Activated CD8-positive, alpha-beta T cell treated with anti-CD3 and anti-CD28 coated beads for 36 hours (primary cell): ENCODE measurements at regions not wholly inside any gene's neighbourhood (a gene's known extent, or its start where the extent isn't known, plus 50 kb on each side); places are given as distances from the start of the nearest gene placed in this dataset.

Experiments
- ATAC-seq: fragments of 200-7000 bp; cut with Tn5 transposase; one replicate; pipeline ENCODE4 v1.10.0; 2021; ENCODE audit warnings: mild to moderate bottlenecking, moderate library complexity
- CTCF ChIA-PET: fragments of 350-600 bp; sonication (Branson Sonifier 250); formaldehyde crosslinking; loops from one replicate; lab custom pipeline; 2021; ENCODE audit warnings: antibody characterized with exemption; lab: Charles Lee
- POLR2A ChIA-PET: fragments of 350-600 bp; sonication (Branson Sonifier 250); formaldehyde crosslinking; loops from one replicate; lab custom pipeline; 2021; ENCODE audit warnings: antibody characterized with exemption; lab: Charles Lee
- DNase-seq: peaks from one replicate; pipeline ENCODE4 v3.0.0-alpha.2; 2020
- H3K27ac Mint-ChIP-seq: one replicate; pipeline ENCODE4 v1.8.0; 2021; ENCODE audit warnings: mild to moderate bottlenecking, mixed read lengths
- H3K27me3 Mint-ChIP-seq: one replicate; pipeline ENCODE4 v1.8.0; 2021; ENCODE audit warnings: mixed read lengths
- H3K36me3 Mint-ChIP-seq: one replicate; pipeline ENCODE4 v1.8.0; 2021; ENCODE audit warnings: low read depth, mixed read lengths
- H3K4me1 Mint-ChIP-seq: one replicate; pipeline ENCODE4 v1.8.0; 2021; ENCODE audit warnings: low read depth, mixed read lengths
- H3K4me3 Mint-ChIP-seq: one replicate; pipeline ENCODE4 v1.8.0; 2021; ENCODE audit warnings: mild to moderate bottlenecking, moderate library complexity, mixed read lengths
- H3K9me3 Mint-ChIP-seq: one replicate; pipeline ENCODE4 v1.8.0; 2021; ENCODE audit warnings: mixed read lengths
- intact Hi-C: fragments of 100-400 bp; cut with micrococcal nuclease; formaldehyde crosslinking; loops from one replicate; pipeline ENCODE4 v1.10.0; 2022
- TF ChIP-seq, protein P1 (sequence below): fragments of 200-600 bp; IDR thresholded peaks from one replicate; pipeline ENCODE4 v1.8.0; 2022; ENCODE audit warnings: antibody characterized with exemption, mild to moderate bottlenecking

GRCh38 chr3:127089486-127090145 is 103.3 kb upstream of the PRR23E start:
- H3K36me3 Mint-ChIP-seq, result no peaks in the 10 kb centered on the region
- intact Hi-C loops, result no loop called here
- DNase-seq, result no peak
- ChIA-PET POLR2A (no interaction called here), CTCF (no interaction called here)
- H3K27me3 Mint-ChIP-seq, result peaks cover 3% of the 10 kb centered on the region
- H3K4me1 Mint-ChIP-seq, result no peaks in the 10 kb centered on the region
- no peak for ATAC-seq
- H3K27ac Mint-ChIP-seq, result no peak overlapping the region
- TF ChIP-seq, protein P1, sequence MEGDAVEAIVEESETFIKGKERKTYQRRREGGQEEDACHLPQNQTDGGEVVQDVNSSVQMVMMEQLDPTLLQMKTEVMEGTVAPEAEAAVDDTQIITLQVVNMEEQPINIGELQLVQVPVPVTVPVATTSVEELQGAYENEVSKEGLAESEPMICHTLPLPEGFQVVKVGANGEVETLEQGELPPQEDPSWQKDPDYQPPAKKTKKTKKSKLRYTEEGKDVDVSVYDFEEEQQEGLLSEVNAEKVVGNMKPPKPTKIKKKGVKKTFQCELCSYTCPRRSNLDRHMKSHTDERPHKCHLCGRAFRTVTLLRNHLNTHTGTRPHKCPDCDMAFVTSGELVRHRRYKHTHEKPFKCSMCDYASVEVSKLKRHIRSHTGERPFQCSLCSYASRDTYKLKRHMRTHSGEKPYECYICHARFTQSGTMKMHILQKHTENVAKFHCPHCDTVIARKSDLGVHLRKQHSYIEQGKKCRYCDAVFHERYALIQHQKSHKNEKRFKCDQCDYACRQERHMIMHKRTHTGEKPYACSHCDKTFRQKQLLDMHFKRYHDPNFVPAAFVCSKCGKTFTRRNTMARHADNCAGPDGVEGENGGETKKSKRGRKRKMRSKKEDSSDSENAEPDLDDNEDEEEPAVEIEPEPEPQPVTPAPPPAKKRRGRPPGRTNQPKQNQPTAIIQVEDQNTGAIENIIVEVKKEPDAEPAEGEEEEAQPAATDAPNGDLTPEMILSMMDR, result no peak
- H3K4me3 Mint-ChIP-seq, result no peak overlapping the region
- H3K9me3 Mint-ChIP-seq, result no peaks in the 10 kb centered on the region

DNA sequence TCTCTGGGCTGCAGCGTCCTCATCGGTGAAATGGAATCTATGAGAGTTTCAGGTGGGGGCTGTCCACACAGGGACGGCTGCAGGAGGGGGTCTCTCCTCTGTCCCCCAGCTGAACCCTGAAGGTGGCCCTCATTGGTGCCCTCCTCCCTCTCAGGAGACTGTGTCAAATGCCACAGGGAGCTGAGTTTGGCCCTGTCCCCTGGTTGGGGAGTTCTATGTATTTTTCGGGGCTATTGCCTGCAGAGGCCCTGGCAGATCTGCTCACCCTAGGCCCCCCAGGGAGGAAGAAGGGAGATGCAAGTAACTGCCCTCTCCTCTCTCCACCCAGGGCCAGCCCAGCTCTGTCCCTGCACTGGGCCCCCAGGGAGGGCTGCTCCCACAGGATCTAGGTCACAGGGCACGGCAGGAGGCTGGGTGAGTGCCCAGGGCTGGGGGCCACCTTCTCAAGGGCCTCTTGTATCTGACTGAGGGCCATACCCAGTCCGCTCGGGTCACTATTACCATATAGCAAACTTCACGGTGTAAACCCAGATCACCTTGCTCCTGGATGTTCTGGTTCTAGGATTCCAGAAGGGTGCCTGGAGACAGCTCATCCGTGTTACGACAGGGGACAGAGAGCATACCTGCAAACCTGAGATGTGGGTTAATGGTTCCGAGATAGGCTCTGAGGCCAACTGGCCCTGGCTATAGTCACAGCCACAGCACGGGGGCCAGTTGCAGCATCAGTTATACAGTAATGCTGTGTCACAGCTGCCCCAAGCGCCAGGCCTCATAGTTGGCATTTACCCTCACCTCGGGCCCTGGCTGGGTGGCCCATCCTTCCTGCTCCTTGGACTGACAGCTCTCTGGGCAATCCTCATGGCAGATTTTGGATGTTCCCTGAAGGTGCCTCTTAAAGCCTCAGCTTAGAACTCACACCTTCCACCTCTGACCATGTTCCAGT is 102.4 kb upstream of the PRR23E start:
- intact Hi-C loops, result no loop called here
- Mint-ChIP-seq H3K36me3 (no peaks in the 10 kb centered on the region), H3K27ac (no peak overlapping the region), H3K4me1 (no peaks in the 10 kb centered on the region), H3K4me3 (no peak overlapping the region), H3K9me3 (peaks cover 1% of the 10 kb centered on the region), H3K27me3 (peaks cover 3% of the 10 kb centered on the region)
- CTCF ChIA-PET, result no interaction called here
- TF ChIP-seq, protein P1, result no peak
- POLR2A ChIA-PET, result interaction anchor here (0.7 kb wide), 1 partner anchor 797 kb away, joined by 3 read pairs; no protein-coding TSS in a partner anchor
- ATAC-seq (no peak), DNase-seq (no peak)

- Mint-ChIP-seq H3K4me3 (no peak overlapping the region), H3K4me1 (no peaks in the 10 kb centered on the region), H3K9me3 (peaks cover 1% of the 10 kb centered on the region), H3K27ac (no peak overlapping the region), H3K36me3 (no peaks in the 10 kb centered on the region), H3K27me3 (peaks cover 3% of the 10 kb centered on the region)
- ATAC-seq (no peak), DNase-seq (no peak)
- ChIA-PET CTCF (no interaction called here), POLR2A (interaction anchor here (0.7 kb wide), 1 partner anchor 796 kb away, joined by 3 read pairs; no protein-coding TSS in a partner anchor)
- TF ChIP-seq, protein P1, result no peak
- intact Hi-C loops, result no loop called here
Measured at GRCh38 chr3:127091376-127091775, 101.6 kb upstream of the PRR23E start.

- no peaks in the 10 kb centered on the region for H3K36me3 Mint-ChIP-seq
- no peak overlapping the region for H3K4me3 Mint-ChIP-seq
- peaks cover 1% of the 10 kb centered on the region for H3K9me3 Mint-ChIP-seq
- peaks cover 3% of the 10 kb centered on the region for H3K27me3 Mint-ChIP-seq
- H3K4me1 Mint-ChIP-seq, result no peaks in the 10 kb centered on the region
- TF ChIP-seq, protein P1, result no peak
- ChIA-PET POLR2A (no interaction called here), CTCF (no interaction called here)
- no peak for DNase-seq
- intact Hi-C loops, result no loop called here
- H3K27ac Mint-ChIP-seq, result no peak overlapping the region
- ATAC-seq, result no peak
Measured at GRCh38 chr3:127092368-127092767, 100.6 kb upstream of the PRR23E start.

DNA sequence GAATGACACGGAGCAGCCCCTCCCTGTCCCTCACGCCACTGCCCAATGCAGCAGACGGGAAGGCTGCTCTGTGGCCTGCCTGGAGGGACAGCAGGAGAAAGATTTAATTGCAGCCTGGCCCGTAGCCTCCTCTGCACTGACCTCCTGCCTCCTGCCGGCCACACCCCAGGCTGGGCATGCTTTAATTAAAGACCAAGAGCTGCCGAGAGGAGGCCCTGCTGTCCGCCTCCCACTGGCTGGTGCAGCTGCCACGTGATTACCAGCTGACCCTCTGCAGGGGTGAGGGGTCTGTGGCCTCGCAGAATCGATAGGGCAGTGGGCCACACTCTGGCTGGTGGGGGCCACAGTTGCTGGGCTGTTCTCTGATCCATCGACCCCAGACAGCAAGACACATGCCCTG is 100.2 kb upstream of the PRR23E start:
- DNase-seq, result no peak
- Mint-ChIP-seq H3K27me3 (peaks cover 3% of the 10 kb centered on the region), H3K4me1 (no peaks in the 10 kb centered on the region), H3K9me3 (peaks cover 1% of the 10 kb centered on the region), H3K27ac (no peak overlapping the region), H3K4me3 (no peak overlapping the region), H3K36me3 (no peaks in the 10 kb centered on the region)
- POLR2A ChIA-PET, result no interaction called here
- CTCF ChIA-PET, result no interaction called here
- intact Hi-C loops, result no loop called here
- ATAC-seq, result no peak
- TF ChIP-seq, protein P1, result no peak
